SH-SY5Y (cell line): ENCODE measurements at regions not wholly inside any gene's neighbourhood (a gene's known extent, or its start where the extent isn't known, plus 50 kb on each side); places are given as distances from the start of the nearest gene placed in this dataset.

Experiments
- GATA2 ChIP-seq: IDR thresholded peaks from 2 replicates; pipeline ENCODE4 v1.6.1; 2011; ENCODE audit warnings: mild to moderate bottlenecking, low read depth, low read length
- GATA3 ChIP-seq: IDR thresholded peaks from 2 replicates; pipeline ENCODE4 v1.6.1; 2011; ENCODE audit warnings: low read depth, mild to moderate bottlenecking, low read length, moderate library complexity

DNA sequence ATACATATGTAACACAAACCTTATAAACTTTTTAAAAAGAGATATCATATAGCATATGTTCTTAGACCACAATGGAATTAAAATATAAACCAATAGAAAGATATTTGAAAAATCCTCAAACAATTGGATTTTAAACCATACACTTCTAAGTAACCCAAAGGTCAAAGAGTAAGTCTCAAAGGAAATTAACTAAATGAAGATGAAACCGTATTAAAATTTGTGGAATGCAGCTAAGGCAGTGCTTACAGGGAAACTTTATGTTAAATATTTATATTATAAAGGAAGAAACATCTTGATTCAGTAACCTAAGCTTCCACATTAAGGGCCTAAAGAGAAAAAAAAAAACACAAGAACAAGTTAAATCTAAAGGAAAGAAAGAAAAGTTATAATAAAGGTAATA, 966.1 kb downstream of the SLC4A3 start:
- TF ChIP-seq GATA2 (no peak), GATA3 (no peak)
